GM12874 (cell line): ENCODE measurements at regions not wholly inside any gene's neighbourhood (a gene's known extent, or its start where the extent isn't known, plus 50 kb on each side); places are given as distances from the start of the nearest gene placed in this dataset.

ENCODE experiments used
- TF ChIP-seq, protein P1 (sequence below): IDR thresholded peaks from 2 replicates; pipeline ENCODE4 v1.5.1; 2011; ENCODE audit warnings: low read depth, mild to moderate bottlenecking, control low read depth, low read length, moderate library complexity; ENCODE audit not compliant: insufficient read depth

DNA sequence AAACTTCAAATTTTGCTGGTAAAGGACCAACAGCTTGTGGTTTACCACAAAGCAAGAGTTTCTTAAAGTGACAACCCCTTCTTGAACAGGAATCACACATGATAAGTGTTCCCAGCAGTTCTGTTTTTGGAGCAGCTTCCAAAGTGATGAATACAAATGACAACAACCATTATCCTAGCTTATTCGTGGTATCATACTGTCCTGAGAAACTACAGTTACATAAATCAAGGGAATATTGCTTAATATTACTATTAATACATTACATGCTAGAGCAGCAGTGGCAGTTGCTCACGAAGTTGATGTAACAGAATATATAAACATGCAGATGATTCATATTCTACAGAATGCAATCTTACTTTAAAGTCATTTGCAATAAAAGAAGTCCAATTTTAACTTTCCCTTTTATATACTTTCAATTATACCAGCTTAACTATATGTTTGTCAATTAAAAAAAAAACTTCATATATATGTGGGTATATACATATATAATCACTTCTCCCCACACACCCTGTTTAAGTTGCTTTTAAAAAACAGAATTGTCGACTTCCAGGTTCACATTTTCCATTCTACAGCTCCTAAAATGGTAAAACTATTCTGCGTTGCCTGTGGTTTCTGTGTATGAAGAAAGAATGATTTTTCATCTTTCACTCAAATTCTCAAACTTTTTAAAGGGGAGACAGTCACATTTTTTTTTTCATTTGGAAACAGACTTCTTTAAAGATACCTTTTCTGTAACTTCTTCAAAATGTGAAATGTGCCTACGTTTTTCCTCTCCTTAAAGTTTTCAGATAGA is 713.6 kb downstream of the TDRD15 start:
- TF ChIP-seq, protein P1, sequence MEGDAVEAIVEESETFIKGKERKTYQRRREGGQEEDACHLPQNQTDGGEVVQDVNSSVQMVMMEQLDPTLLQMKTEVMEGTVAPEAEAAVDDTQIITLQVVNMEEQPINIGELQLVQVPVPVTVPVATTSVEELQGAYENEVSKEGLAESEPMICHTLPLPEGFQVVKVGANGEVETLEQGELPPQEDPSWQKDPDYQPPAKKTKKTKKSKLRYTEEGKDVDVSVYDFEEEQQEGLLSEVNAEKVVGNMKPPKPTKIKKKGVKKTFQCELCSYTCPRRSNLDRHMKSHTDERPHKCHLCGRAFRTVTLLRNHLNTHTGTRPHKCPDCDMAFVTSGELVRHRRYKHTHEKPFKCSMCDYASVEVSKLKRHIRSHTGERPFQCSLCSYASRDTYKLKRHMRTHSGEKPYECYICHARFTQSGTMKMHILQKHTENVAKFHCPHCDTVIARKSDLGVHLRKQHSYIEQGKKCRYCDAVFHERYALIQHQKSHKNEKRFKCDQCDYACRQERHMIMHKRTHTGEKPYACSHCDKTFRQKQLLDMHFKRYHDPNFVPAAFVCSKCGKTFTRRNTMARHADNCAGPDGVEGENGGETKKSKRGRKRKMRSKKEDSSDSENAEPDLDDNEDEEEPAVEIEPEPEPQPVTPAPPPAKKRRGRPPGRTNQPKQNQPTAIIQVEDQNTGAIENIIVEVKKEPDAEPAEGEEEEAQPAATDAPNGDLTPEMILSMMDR, result no peak

- TF ChIP-seq, protein P1, result no peak
Observed at GRCh38 chr2:21841341-21841740, 717.6 kb downstream of the TDRD15 start.

- TF ChIP-seq, protein P1, result no peak
Observed at GRCh38 chr2:21854938-21855337, 731.2 kb downstream of the TDRD15 start.

GRCh38 chr2:21856708-21857107 is 732.9 kb downstream of the TDRD15 start:
- TF ChIP-seq, protein P1, result no peak

- TF ChIP-seq, protein P1, result no peak
Observed at GRCh38 chr2:21860907-21861306, 737.1 kb downstream of the TDRD15 start.

GRCh38 chr2:21866316-21866715 is 742.5 kb downstream of the TDRD15 start:
- TF ChIP-seq, protein P1, result no peak

DNA sequence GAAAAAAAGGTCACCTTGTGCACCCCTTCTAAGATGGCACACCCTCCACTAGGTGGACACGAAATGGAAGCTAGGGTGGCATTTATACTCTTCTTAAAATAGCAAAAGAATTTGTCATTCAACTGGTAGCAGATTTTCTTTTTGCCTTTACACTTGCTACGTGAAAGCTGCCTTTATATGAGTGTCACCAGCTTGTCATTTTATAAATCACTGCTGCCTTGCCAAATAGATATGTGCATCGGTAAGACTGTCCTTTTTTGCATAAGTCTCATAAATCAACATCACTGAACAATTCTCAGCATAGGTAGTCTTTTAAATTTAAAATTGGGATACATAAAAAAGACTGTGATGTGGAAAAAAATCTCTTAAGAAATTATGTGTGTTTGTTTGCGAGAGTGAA is 764.1 kb downstream of the TDRD15 start:
- TF ChIP-seq, protein P1, result no peak
